Kidney (tissue), 13 donors: ENCODE measurements at regions not wholly inside any gene's neighbourhood (a gene's known extent, or its start where the extent isn't known, plus 50 kb on each side); places are given as distances from the start of the nearest gene placed in this dataset.

Experiments used
- DNase-seq, 5 donors: peaks; one replicate each; pipeline ENCODE4 v3.0.0-alpha.2; 2013 to 2020
- FAIRE-seq: peaks from 2 replicates; lab custom pipeline; 2012; peaks lifted over from hg19 to GRCh38; lab: Jason Lieb, UNC
- H3K27ac ChIP-seq, 2 donors: one replicate each; pipeline ENCODE4 v1.7.0; 2013; ENCODE audit warnings: low read depth in 2 of 2, low read length in 2 of 2, inconsistent platforms in 1 of 2
- H3K27me3 ChIP-seq: one replicate; pipeline ENCODE4 v1.7.1; 2013; ENCODE audit warnings: low read length, inconsistent platforms; ENCODE audit not compliant: control insufficient read depth, insufficient read depth
- H3K36me3 ChIP-seq, 3 donors: one replicate each; pipeline versions ENCODE4 v1.7.0 to v1.7.1; 2013; ENCODE audit warnings: low read length in 3 of 3, control low read depth in 1 of 3, inconsistent platforms in 1 of 3; ENCODE audit not compliant: insufficient read depth in 3 of 3, control insufficient read depth in 2 of 3
- H3K4me1 ChIP-seq, 3 donors: one replicate each; pipeline versions ENCODE4 v1.7.0 to v1.7.1; 2013; ENCODE audit warnings: low read length in 3 of 3, inconsistent platforms in 1 of 3, low read depth in 1 of 3; ENCODE audit not compliant: control insufficient read depth in 2 of 3, insufficient read depth in 2 of 3
- H3K4me3 ChIP-seq, 3 donors: one replicate each; pipeline versions ENCODE4 v1.7.0 to v1.8.1; 2013; ENCODE audit warnings: low read length in 3 of 3, control low read depth in 1 of 3, inconsistent platforms in 1 of 3
- H3K9ac ChIP-seq, 3 donors: one replicate each; pipeline versions ENCODE4 v1.7.0 to v1.7.1; 2013; ENCODE audit warnings: low read length in 3 of 3, control low read depth in 1 of 3, inconsistent platforms in 1 of 3
- H3K9me3 ChIP-seq, 3 donors: one replicate each; pipeline versions ENCODE4 v1.7.0 to v1.7.1; 2013; ENCODE audit warnings: low read length in 3 of 3, control low read depth in 1 of 3, inconsistent platforms in 1 of 3; ENCODE audit not compliant: control insufficient read depth in 2 of 3, insufficient read depth in 1 of 3
- intact Hi-C: fragments of 100-400 bp; cut with DNase I; formaldehyde crosslinking; loops from one replicate; pipeline ENCODE4 v1.11.1; 2022
- TF ChIP-seq, protein P1 (sequence below): IDR thresholded peaks from 3 replicates; pipeline ENCODE4 v1.5.1; 2012; ENCODE audit warnings: mild to moderate bottlenecking, moderate library complexity, borderline replicate concordance; ENCODE audit not compliant: insufficient read depth; ENCODE audit errors: extremely low read depth
- donor health status: control.
- donor health status: control.
- donor health status: control.
- donor health status: control.
- donor health status: control.
- donor health status: DM: yes; HTN: yes; CAD: no.
- donor health status: Normal renal cell carcinoma (clear cell type).

DNA sequence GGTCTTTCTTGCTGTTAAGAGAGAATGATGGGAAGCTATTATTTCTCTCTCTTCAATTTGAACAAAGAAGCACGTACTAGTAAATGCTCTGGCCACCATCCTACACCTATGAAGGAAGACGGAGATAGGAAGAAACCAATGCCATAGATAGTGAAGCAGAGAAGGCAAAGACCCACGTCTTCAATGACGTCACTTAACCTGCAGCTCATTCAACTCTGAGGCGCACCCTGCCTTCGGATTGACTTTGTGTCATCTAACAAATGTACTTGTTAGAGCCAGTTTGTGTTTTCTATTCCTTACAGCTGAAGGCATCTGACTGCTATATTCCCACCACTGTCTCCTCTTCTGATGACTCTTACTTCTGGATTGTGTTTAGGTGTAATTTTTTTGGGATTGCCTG is 332.5 kb upstream of the DDI1 start:
- Histone ChIP-seq H3K9ac (no peak overlapping the region), H3K27me3 (no peaks in the 10 kb centered on the region), H3K4me1 (no peaks in the 10 kb centered on the region), H3K9me3 (no peaks in the 10 kb centered on the region), H3K4me3 (no peak overlapping the region), H3K27ac (no peak overlapping the region), H3K36me3 (no peaks in the 10 kb centered on the region)
- intact Hi-C loops = no loop called here
- FAIRE-seq (no peak), DNase-seq (no peak)
- TF ChIP-seq, protein P1, sequence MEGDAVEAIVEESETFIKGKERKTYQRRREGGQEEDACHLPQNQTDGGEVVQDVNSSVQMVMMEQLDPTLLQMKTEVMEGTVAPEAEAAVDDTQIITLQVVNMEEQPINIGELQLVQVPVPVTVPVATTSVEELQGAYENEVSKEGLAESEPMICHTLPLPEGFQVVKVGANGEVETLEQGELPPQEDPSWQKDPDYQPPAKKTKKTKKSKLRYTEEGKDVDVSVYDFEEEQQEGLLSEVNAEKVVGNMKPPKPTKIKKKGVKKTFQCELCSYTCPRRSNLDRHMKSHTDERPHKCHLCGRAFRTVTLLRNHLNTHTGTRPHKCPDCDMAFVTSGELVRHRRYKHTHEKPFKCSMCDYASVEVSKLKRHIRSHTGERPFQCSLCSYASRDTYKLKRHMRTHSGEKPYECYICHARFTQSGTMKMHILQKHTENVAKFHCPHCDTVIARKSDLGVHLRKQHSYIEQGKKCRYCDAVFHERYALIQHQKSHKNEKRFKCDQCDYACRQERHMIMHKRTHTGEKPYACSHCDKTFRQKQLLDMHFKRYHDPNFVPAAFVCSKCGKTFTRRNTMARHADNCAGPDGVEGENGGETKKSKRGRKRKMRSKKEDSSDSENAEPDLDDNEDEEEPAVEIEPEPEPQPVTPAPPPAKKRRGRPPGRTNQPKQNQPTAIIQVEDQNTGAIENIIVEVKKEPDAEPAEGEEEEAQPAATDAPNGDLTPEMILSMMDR = no peak

- H3K4me1 ChIP-seq = no peaks in the 10 kb centered on the region
- no peak overlapping the region for H3K4me3 ChIP-seq
- FAIRE-seq (no peak), DNase-seq (no peak)
- H3K27me3 ChIP-seq = no peaks in the 10 kb centered on the region
- no peak overlapping the region for H3K27ac ChIP-seq
- intact Hi-C loops = no loop called here
- TF ChIP-seq, protein P1 = no peak
- no peak overlapping the region for H3K9ac ChIP-seq
- no peaks in the 10 kb centered on the region for H3K36me3 ChIP-seq
- H3K9me3 ChIP-seq = no peaks in the 10 kb centered on the region
These were observed 330.8 kb upstream of the DDI1 start for GRCh38 chr11:103705642-103706041.

DNA sequence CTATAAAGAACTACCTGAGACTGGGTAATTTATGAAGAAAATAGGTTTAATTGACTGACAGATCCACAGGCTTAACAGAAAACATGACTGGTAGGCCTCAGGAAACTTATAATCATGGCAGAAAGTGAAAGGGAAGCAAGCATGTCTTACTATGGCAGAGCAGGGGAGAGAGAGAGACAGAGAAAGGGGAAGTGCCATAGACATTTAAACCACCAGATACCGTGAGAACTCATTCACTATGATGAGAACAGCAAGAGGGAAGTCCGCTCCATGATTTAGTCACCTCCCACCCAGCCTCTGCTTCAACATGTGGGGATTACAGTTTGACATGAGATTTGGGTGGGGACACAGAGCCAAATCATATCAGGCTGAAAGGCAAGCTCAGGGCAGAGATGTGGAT is 327.1 kb upstream of the DDI1 start:
- Histone ChIP-seq H3K27ac (no peak overlapping the region), H3K9ac (no peak overlapping the region), H3K36me3 (no peaks in the 10 kb centered on the region), H3K27me3 (no peaks in the 10 kb centered on the region), H3K4me1 (peaks cover 0 to 4% (median 0%) of the 10 kb centered on the region in 3 donors), H3K9me3 (no peaks in the 10 kb centered on the region), H3K4me3 (no peak overlapping the region)
- FAIRE-seq (no peak), DNase-seq (no peak)
- TF ChIP-seq, protein P1 = no peak
- intact Hi-C loops = no loop called here

DNA sequence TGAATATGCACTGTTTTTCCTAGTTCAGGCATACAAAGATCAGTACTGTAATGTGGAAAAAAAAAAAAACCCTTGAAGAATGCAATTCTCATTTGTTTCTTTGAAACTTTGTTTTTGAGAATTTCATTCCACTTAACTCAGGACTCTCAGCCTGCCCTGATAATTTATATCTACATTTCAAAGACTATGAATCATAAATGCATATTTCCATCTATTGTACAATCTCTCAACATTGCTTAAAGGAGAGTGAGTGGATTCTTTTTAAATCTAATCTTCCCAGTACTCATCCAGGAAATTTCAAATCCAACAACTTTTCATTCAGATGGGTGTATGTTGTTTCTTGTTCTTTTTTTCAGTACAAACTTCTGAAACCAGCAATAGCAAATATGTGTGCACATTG is 322.2 kb upstream of the DDI1 start:
- no peak for DNase-seq
- H3K27me3 ChIP-seq = no peaks in the 10 kb centered on the region
- TF ChIP-seq, protein P1 = no peak
- no peak overlapping the region for H3K4me3 ChIP-seq
- H3K4me1 ChIP-seq = peaks cover 0 to 4% (median 0%) of the 10 kb centered on the region in 3 donors
- no peak overlapping the region for H3K9ac ChIP-seq
- no peaks in the 10 kb centered on the region for H3K9me3 ChIP-seq
- FAIRE-seq = no peak
- intact Hi-C loops = no loop called here
- no peaks in the 10 kb centered on the region for H3K36me3 ChIP-seq
- no peak overlapping the region for H3K27ac ChIP-seq
